Stomach (tissue), 8 donors: ENCODE measurements at regions not wholly inside any gene's neighbourhood (a gene's known extent, or its start where the extent isn't known, plus 50 kb on each side); places are given as distances from the start of the nearest gene placed in this dataset.

ENCODE experiments used
- DNase-seq, 2 donors: peaks; one replicate each; pipeline versions ENCODE4 v3.0.0 to v3.0.0-alpha.2; 2013 to 2019
- H3K27ac ChIP-seq, 5 donors: fragments of 200-600 bp in 4 of 5; sonication (generic) in 4 of 5; one replicate each; pipeline ENCODE4 v1.5.1; 2013 to 2019; ENCODE audit warnings: mild to moderate bottlenecking in 1 of 5, moderate library complexity in 1 of 5
- H3K27me3 ChIP-seq, 3 donors: fragments of 200-600 bp; sonication (generic); one replicate each; pipeline ENCODE4 v1.5.1; 2017 to 2019; ENCODE audit warnings: mixed run types in 1 of 3
- H3K36me3 ChIP-seq, 4 donors: fragments of 200-600 bp; sonication (generic); 1 replicate in 3 of 4; 2 replicates in 1 of 4; pipeline ENCODE4 v1.5.1; 2016 to 2019
- H3K4me1 ChIP-seq, 4 donors: fragments of 200-600 bp; sonication (generic); one replicate each; pipeline ENCODE4 v1.5.1; 2016 to 2019
- H3K4me3 ChIP-seq, 4 donors: fragments of 200-600 bp; sonication (generic) in 3 of 4; one replicate each; pipeline ENCODE4 v1.5.1; 2016 to 2019; ENCODE audit warnings: mild to moderate bottlenecking in 1 of 4
- H3K9me3 ChIP-seq, 4 donors: fragments of 200-600 bp; sonication (generic); one replicate each; pipeline ENCODE4 v1.5.1; 2016 to 2019
- EP300 ChIP-seq: sonication (generic); formaldehyde crosslinking; IDR thresholded peaks from one replicate; pipeline ENCODE4 v1.6.1; 2017; ENCODE audit warnings: antibody characterized with exemption
- POLR2A ChIP-seq, 4 donors: fragments of 450-650 bp; IDR thresholded peaks; one replicate each; pipeline ENCODE4 v1.6.1; 2016; ENCODE audit warnings: antibody characterized with exemption in 4 of 4, control low read depth in 2 of 4, mild to moderate bottlenecking in 1 of 4, moderate library complexity in 1 of 4
- POLR2AphosphoS5 ChIP-seq, 3 donors: sonication (generic); formaldehyde crosslinking; IDR thresholded peaks; one replicate each; pipeline ENCODE4 v1.6.1; 2016; ENCODE audit warnings: antibody characterized with exemption in 3 of 3
- WGBS, 5 donors: extraction: QIAGEN DNeasy Blood & Tissue Kit in 3 of 5; methylation state at CpG; one replicate each; pipeline versions ENCODE4 v1.1.5 to v1.1.7; 2013 to 2018; 5-methylcytosine and 5-hydroxymethylcytosine counted together
- intact Hi-C: fragments of 100-400 bp; cut with DNase I; formaldehyde crosslinking; loops from one replicate; pipeline ENCODE4 v1.15.1; 2023; ENCODE audit warnings: low total_unique reads
- TF ChIP-seq, protein P1 (sequence below), 7 experiments: fragments of 450-650 bp in 4 of 7; fragments of 200-600 bp in 3 of 7; sonication (generic) in 3 of 7; IDR thresholded peaks; one replicate each; pipeline ENCODE4 v1.5.1; 2016 to 2019; ENCODE audit warnings: antibody characterized with exemption in 7 of 7, control low read depth in 2 of 7, mild to moderate bottlenecking in 1 of 7
- donor health status: healthy with polysubstance abuse.
- donor health status: Bipolar disorder and iron deficiency.
- donor health status: healthy.

DNA sequence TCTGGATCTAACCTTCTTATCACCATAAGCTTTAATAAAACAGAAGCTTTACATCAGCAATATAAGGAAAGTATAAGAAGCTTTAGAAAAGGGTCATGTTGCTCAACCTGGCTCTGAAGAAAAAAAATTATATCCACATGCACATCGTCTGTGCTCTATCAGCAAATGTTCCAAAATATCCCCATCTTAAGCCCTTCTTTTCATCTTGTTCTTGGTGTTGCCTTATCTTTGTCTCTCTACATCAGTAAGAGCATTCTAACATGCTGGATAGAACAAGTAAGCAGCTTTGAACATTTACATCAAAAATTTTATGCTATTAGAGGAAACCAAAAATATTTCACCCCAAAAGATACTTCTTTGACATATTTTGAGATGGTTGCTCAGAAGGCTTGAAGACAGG lies 157.8 kb upstream of the SNX7 start:
- Histone ChIP-seq H3K4me3 (no peak overlapping the region), H3K27me3 (no peaks in the 10 kb centered on the region), H3K36me3 (no peaks in the 10 kb centered on the region), H3K9me3 (peaks cover 0 to 23% (median 15%) of the 10 kb centered on the region in 4 donors), H3K27ac (no peak overlapping the region), H3K4me1 (no peaks in the 10 kb centered on the region)
- no peak for DNase-seq
- no peak for TF ChIP-seq POLR2AphosphoS5 (IDR thresholded peaks at IDR 0.05)
- TF ChIP-seq EP300, result no peak
- no peak for TF ChIP-seq POLR2A (IDR thresholded peaks at IDR 0.05)
- TF ChIP-seq, protein P1, sequence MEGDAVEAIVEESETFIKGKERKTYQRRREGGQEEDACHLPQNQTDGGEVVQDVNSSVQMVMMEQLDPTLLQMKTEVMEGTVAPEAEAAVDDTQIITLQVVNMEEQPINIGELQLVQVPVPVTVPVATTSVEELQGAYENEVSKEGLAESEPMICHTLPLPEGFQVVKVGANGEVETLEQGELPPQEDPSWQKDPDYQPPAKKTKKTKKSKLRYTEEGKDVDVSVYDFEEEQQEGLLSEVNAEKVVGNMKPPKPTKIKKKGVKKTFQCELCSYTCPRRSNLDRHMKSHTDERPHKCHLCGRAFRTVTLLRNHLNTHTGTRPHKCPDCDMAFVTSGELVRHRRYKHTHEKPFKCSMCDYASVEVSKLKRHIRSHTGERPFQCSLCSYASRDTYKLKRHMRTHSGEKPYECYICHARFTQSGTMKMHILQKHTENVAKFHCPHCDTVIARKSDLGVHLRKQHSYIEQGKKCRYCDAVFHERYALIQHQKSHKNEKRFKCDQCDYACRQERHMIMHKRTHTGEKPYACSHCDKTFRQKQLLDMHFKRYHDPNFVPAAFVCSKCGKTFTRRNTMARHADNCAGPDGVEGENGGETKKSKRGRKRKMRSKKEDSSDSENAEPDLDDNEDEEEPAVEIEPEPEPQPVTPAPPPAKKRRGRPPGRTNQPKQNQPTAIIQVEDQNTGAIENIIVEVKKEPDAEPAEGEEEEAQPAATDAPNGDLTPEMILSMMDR (IDR thresholded peaks at IDR 0.05), result no peak
- WGBS, 5 donors, result 65 to 100% (median 81%) methylated on average over 1 of the region's 1 CpG
- intact Hi-C loops, result no loop called here

- Histone ChIP-seq H3K4me3 (no peak overlapping the region), H3K9me3 (peaks cover 0 to 23% (median 15%) of the 10 kb centered on the region in 4 donors), H3K27ac (no peak overlapping the region), H3K4me1 (no peaks in the 10 kb centered on the region), H3K27me3 (no peaks in the 10 kb centered on the region), H3K36me3 (no peaks in the 10 kb centered on the region)
- TF ChIP-seq EP300 (no peak), POLR2A (IDR thresholded peaks at IDR 0.05) (no peak), POLR2AphosphoS5 (IDR thresholded peaks at IDR 0.05) (no peak)
- TF ChIP-seq, protein P1 (IDR thresholded peaks at IDR 0.05), result no peak
- no peak for DNase-seq
- intact Hi-C loops, result no loop called here
These were observed 158.6 kb upstream of the SNX7 start for GRCh38 chr1:98502937-98503336.

GRCh38 chr1:98500324-98500723 lies 161.2 kb upstream of the SNX7 start:
- no peak for TF ChIP-seq EP300
- no peak for TF ChIP-seq POLR2A (IDR thresholded peaks at IDR 0.05)
- no peak for TF ChIP-seq POLR2AphosphoS5 (IDR thresholded peaks at IDR 0.05)
- TF ChIP-seq, protein P1 (IDR thresholded peaks at IDR 0.05), result no peak
- no peaks in the 10 kb centered on the region for H3K4me1 ChIP-seq
- H3K27ac ChIP-seq, result no peak overlapping the region
- WGBS, 5 donors, result 57 to 79% (median 62%) methylated on average over 2 of the region's 2 CpGs
- no peaks in the 10 kb centered on the region for H3K27me3 ChIP-seq
- intact Hi-C loops, result no loop called here
- DNase-seq, result no peak
- H3K4me3 ChIP-seq, result no peak overlapping the region
- peaks cover 0 to 6% (median 3%) of the 10 kb centered on the region in 4 donors for H3K9me3 ChIP-seq
- no peaks in the 10 kb centered on the region for H3K36me3 ChIP-seq

DNA sequence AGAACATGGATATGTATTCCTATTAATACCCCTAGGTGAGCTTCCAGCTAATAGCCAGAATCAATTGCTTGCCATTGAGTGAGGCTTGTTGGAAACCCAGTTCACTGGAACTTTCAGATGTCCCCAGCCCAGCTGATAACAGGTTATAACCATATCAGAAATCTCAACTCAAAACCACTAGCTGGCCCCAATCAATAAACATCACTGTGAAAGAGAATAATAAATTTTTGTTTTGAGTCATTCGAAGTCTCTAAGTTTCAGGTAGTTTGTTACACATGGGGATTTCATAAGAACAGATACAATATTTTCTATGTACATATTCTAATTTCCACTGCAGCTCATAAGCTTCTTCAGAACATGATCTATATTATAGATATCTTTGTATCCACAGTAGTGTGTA lies 162.9 kb upstream of the SNX7 start:
- TF ChIP-seq, protein P1 (IDR thresholded peaks at IDR 0.05), result no peak
- no peak for DNase-seq
- H3K36me3 ChIP-seq, result no peaks in the 10 kb centered on the region
- H3K9me3 ChIP-seq, result no peaks in the 10 kb centered on the region
- no peaks in the 10 kb centered on the region for H3K4me1 ChIP-seq
- H3K27ac ChIP-seq, result no peak overlapping the region
- no peak overlapping the region for H3K4me3 ChIP-seq
- intact Hi-C loops, result no loop called here
- H3K27me3 ChIP-seq, result no peaks in the 10 kb centered on the region
- WGBS, 5 donors, result 70 to 89% (median 78%) methylated on average over 1 of the region's 1 CpG

GRCh38 chr1:98497497-98497896 lies 164.0 kb upstream of the SNX7 start:
- no peaks in the 10 kb centered on the region for H3K27me3 ChIP-seq
- intact Hi-C loops, result no loop called here
- no peak overlapping the region for H3K4me3 ChIP-seq
- no peaks in the 10 kb centered on the region for H3K9me3 ChIP-seq
- no peak for DNase-seq
- 87 to 100% (median 94%) methylated on average over 2 of the region's 2 CpGs for WGBS, 5 donors
- H3K36me3 ChIP-seq, result no peaks in the 10 kb centered on the region
- no peaks in the 10 kb centered on the region for H3K4me1 ChIP-seq
- no peak for TF ChIP-seq POLR2AphosphoS5 (IDR thresholded peaks at IDR 0.05)
- no peak for TF ChIP-seq POLR2A (IDR thresholded peaks at IDR 0.05)
- no peak for TF ChIP-seq EP300
- TF ChIP-seq, protein P1 (IDR thresholded peaks at IDR 0.05), result no peak
- no peak overlapping the region for H3K27ac ChIP-seq
